ENCODE measurements at regions not wholly inside any gene's neighbourhood (a gene's known extent, or its start where the extent isn't known, plus 50 kb on each side); places are given as distances from the start of the nearest gene placed in this dataset.

GRCh38 chr5:123810746-123811340 lies 298.9 kb downstream of the CSNK1G3 start:
- H3K36me3 ChIP-seq (ENCODE audit: control insufficient read depth in 2 of 2, extremely low read depth in 1 of 2, insufficient read depth in 2 of 2, low read length in 2 of 2), result no peaks in the 10 kb centered on the region
- no peaks in the 10 kb centered on the region for H3K4me1 ChIP-seq (ENCODE audit: control insufficient read depth, extremely low read depth, insufficient read depth, low read length)
- no peaks in the 10 kb centered on the region for H4K20me1 ChIP-seq (ENCODE audit: control insufficient read depth, extremely low read depth, insufficient read depth, low read length)
- DNase-seq (ENCODE audit: low read depth, low spot score) (no peak), FAIRE-seq (no peak)
- no peaks in the 10 kb centered on the region for H3K9me1 ChIP-seq (ENCODE audit: control insufficient read depth, extremely low read depth, insufficient read depth, low read length)
- no peak overlapping the region for H3K4me3 ChIP-seq (ENCODE audit: control insufficient read depth in 2 of 3, extremely low read depth in 1 of 3, insufficient read depth in 2 of 3, low read depth in 1 of 3, low read length in 3 of 3)
- no peak overlapping the region for H3K27ac ChIP-seq (ENCODE audit: control insufficient read depth, insufficient read depth, low read length)
- dilution Hi-C loops (cut with MboI; ENCODE audit: extremely low pct_ligation_motif_present, low sequenced_read_pairs), result no loop called here
- no peaks in the 10 kb centered on the region for H3K27me3 ChIP-seq (ENCODE audit: control insufficient read depth, extremely low read depth, insufficient read depth, low read length)
- no peak overlapping the region for H2AFZ ChIP-seq (ENCODE audit: control insufficient read depth, low read length)
- no peak for TF ChIP-seq CTCF (optimal IDR thresholded peaks at IDR 0.05 in 1 of 3, IDR thresholded peaks at IDR 0.05 in 1 of 3, conservative IDR thresholded peaks at IDR 0.05 in 1 of 3; ENCODE audit: extremely low read depth in 1 of 3, insufficient read depth in 2 of 3, low read length in 3 of 3)
- no peak for TF ChIP-seq EZH2 (IDR thresholded peaks at IDR 0.05; ENCODE audit: low read length)
- H3K9me3 ChIP-seq (ENCODE audit: control insufficient read depth, low read depth, low read length), result no peaks in the 10 kb centered on the region
- H3K9ac ChIP-seq (ENCODE audit: control insufficient read depth, extremely low read depth, insufficient read depth, low read length), result no peak overlapping the region
- no peak overlapping the region for H3K4me2 ChIP-seq (ENCODE audit: control insufficient read depth, extremely low read depth, insufficient read depth, low read depth, low read length)
- no peaks in the 10 kb centered on the region for H3K79me2 ChIP-seq (ENCODE audit: control insufficient read depth, insufficient read depth, low read length)

GRCh38 chr5:123810253-123810652 lies 298.3 kb downstream of the CSNK1G3 start:
- Histone ChIP-seq H3K36me3 (ENCODE audit: control insufficient read depth in 2 of 2, extremely low read depth in 1 of 2, insufficient read depth in 2 of 2, low read length in 2 of 2) (no peaks in the 10 kb centered on the region), H3K27me3 (ENCODE audit: control insufficient read depth, extremely low read depth, insufficient read depth, low read length) (no peaks in the 10 kb centered on the region), H3K9ac (ENCODE audit: control insufficient read depth, extremely low read depth, insufficient read depth, low read length) (no peak overlapping the region), H3K4me1 (ENCODE audit: control insufficient read depth, extremely low read depth, insufficient read depth, low read length) (no peaks in the 10 kb centered on the region), H3K27ac (ENCODE audit: control insufficient read depth, insufficient read depth, low read length) (no peak overlapping the region), H3K9me3 (ENCODE audit: control insufficient read depth, low read depth, low read length) (no peaks in the 10 kb centered on the region), H3K4me2 (ENCODE audit: control insufficient read depth, extremely low read depth, insufficient read depth, low read depth, low read length) (no peak overlapping the region), H3K4me3 (ENCODE audit: control insufficient read depth in 2 of 3, extremely low read depth in 1 of 3, insufficient read depth in 2 of 3, low read depth in 1 of 3, low read length in 3 of 3) (no peak overlapping the region), H3K79me2 (ENCODE audit: control insufficient read depth, insufficient read depth, low read length) (no peaks in the 10 kb centered on the region), H3K9me1 (ENCODE audit: control insufficient read depth, extremely low read depth, insufficient read depth, low read length) (no peaks in the 10 kb centered on the region), H2AFZ (ENCODE audit: control insufficient read depth, low read length) (peak overlapping the region; percentile 30), H4K20me1 (ENCODE audit: control insufficient read depth, extremely low read depth, insufficient read depth, low read length) (no peaks in the 10 kb centered on the region)
- DNase-seq (ENCODE audit: low read depth, low spot score), result no peak
- FAIRE-seq, result no peak
- dilution Hi-C loops (cut with MboI; ENCODE audit: extremely low pct_ligation_motif_present, low sequenced_read_pairs), result no loop called here
- TF ChIP-seq CTCF (optimal IDR thresholded peaks at IDR 0.05 in 1 of 3, IDR thresholded peaks at IDR 0.05 in 1 of 3, conservative IDR thresholded peaks at IDR 0.05 in 1 of 3; ENCODE audit: extremely low read depth in 1 of 3, insufficient read depth in 2 of 3, low read length in 3 of 3) (no peak), EZH2 (IDR thresholded peaks at IDR 0.05; ENCODE audit: low read length) (no peak)

All from keratinocyte (primary cell).